ENCODE measurements at regions not wholly inside any gene's neighbourhood (a gene's known extent, or its start where the extent isn't known, plus 50 kb on each side); places are given as distances from the start of the nearest gene placed in this dataset.
"Not testable (repeated sequence)": the region's sequence is repeated elsewhere in the genome, so short reads cannot be mapped to it uniquely, and the experiment has no call there.

GRCh38 chr5:19240170-19240569 lies 747.8 kb downstream of the CDH18 start:
- no peak for DNase-seq (ENCODE audit: low read depth in 4 of 4, low spot score in 3 of 4)

- DNase-seq (ENCODE audit: low read depth in 4 of 4, low spot score in 3 of 4): no peak
Observed at GRCh38 chr5:19241690-19242089, 746.3 kb downstream of the CDH18 start.

- not testable (repeated sequence) for DNase-seq (ENCODE audit: low read depth in 4 of 4, low spot score in 3 of 4)
Observed at GRCh38 chr5:19246191-19246590, 741.8 kb downstream of the CDH18 start.

- DNase-seq (ENCODE audit: low read depth in 4 of 4, low spot score in 3 of 4): no peak
Observed at GRCh38 chr5:19247302-19247701, 740.7 kb downstream of the CDH18 start.

GRCh38 chr5:19256036-19256435 lies 732.0 kb downstream of the CDH18 start:
- DNase-seq (ENCODE audit: low read depth in 4 of 4, low spot score in 3 of 4): no peak

- DNase-seq (ENCODE audit: low read depth in 4 of 4, low spot score in 3 of 4): no peak
Observed at GRCh38 chr5:19258686-19259085, 729.3 kb downstream of the CDH18 start.

GRCh38 chr5:19261879-19262278 lies 726.1 kb downstream of the CDH18 start:
- DNase-seq (ENCODE audit: low read depth in 4 of 4, low spot score in 3 of 4): no peak

GRCh38 chr5:19264821-19265220 lies 723.2 kb downstream of the CDH18 start:
- no peak for DNase-seq (ENCODE audit: low read depth in 4 of 4, low spot score in 3 of 4)

- DNase-seq (ENCODE audit: low read depth in 4 of 4, low spot score in 3 of 4): no peak
Observed at GRCh38 chr5:19266791-19267190, 721.2 kb downstream of the CDH18 start.

- no peak for DNase-seq (ENCODE audit: low read depth in 4 of 4, low spot score in 3 of 4)
Observed at GRCh38 chr5:19270153-19270552, 717.8 kb downstream of the CDH18 start.

GRCh38 chr5:19274578-19274977 lies 713.4 kb downstream of the CDH18 start:
- no peak for DNase-seq (ENCODE audit: low read depth in 4 of 4, low spot score in 3 of 4)

- no peak for DNase-seq (ENCODE audit: low read depth in 4 of 4, low spot score in 3 of 4)
Observed at GRCh38 chr5:19285286-19285685, 702.7 kb downstream of the CDH18 start.

- not testable (repeated sequence) for DNase-seq (ENCODE audit: low read depth in 4 of 4, low spot score in 3 of 4)
Observed at GRCh38 chr5:19287548-19288277, 700.3 kb downstream of the CDH18 start.

- DNase-seq (ENCODE audit: low read depth in 4 of 4, low spot score in 3 of 4): not testable (repeated sequence)
Observed at GRCh38 chr5:19288311-19288710, 699.7 kb downstream of the CDH18 start.

- DNase-seq (ENCODE audit: low read depth in 4 of 4, low spot score in 3 of 4): no peak
Observed at GRCh38 chr5:19297934-19298333, 690.1 kb downstream of the CDH18 start.

GRCh38 chr5:19301271-19301670 lies 686.7 kb downstream of the CDH18 start:
- no peak for DNase-seq (ENCODE audit: low read depth in 4 of 4, low spot score in 3 of 4)

- DNase-seq (ENCODE audit: low read depth in 4 of 4, low spot score in 3 of 4): no peak
Observed at GRCh38 chr5:19314840-19315239, 673.2 kb downstream of the CDH18 start.

GRCh38 chr5:19319252-19319651 lies 668.7 kb downstream of the CDH18 start:
- DNase-seq (ENCODE audit: low read depth in 4 of 4, low spot score in 3 of 4): no peak

- DNase-seq (ENCODE audit: low read depth in 4 of 4, low spot score in 3 of 4): no peak
Observed at GRCh38 chr5:19322716-19323485, 665.1 kb downstream of the CDH18 start.

GRCh38 chr5:19334278-19334677 lies 653.7 kb downstream of the CDH18 start:
- DNase-seq (ENCODE audit: low read depth in 4 of 4, low spot score in 3 of 4): no peak

- no peak for DNase-seq (ENCODE audit: low read depth in 4 of 4, low spot score in 3 of 4)
Observed at GRCh38 chr5:19342942-19343341, 645.1 kb downstream of the CDH18 start.

- no peak for DNase-seq (ENCODE audit: low read depth in 4 of 4, low spot score in 3 of 4)
Observed at GRCh38 chr5:19352120-19352519, 635.9 kb downstream of the CDH18 start.

Measured in right renal pelvis (tissue), 4 donors.